ENCODE measurements at regions not wholly inside any gene's neighbourhood (a gene's known extent, or its start where the extent isn't known, plus 50 kb on each side); places are given as distances from the start of the nearest gene placed in this dataset.

- Histone ChIP-seq H3K9ac (ENCODE audit: low read depth, low read length) (no peak overlapping the region), H3K4me2 (ENCODE audit: insufficient read depth, low read length) (no peak overlapping the region), H2AFZ (ENCODE audit: low read depth, low read length) (no peak overlapping the region), H3K9me3 (ENCODE audit: insufficient read depth, low read length, severe bottlenecking) (no peaks in the 10 kb centered on the region), H4K20me1 (ENCODE audit: insufficient read depth, low read length) (no peaks in the 10 kb centered on the region), H3K27ac (ENCODE audit: low read length) (no peak overlapping the region), H3K4me3 (ENCODE audit: low read depth in 1 of 2, low read length in 2 of 2) (no peak overlapping the region), H3K79me2 (ENCODE audit: insufficient read depth, low read length) (no peaks in the 10 kb centered on the region), H3K27me3 (ENCODE audit: insufficient read depth, low read length, poor library complexity) (peaks cover 4% of the 10 kb centered on the region), H3K4me1 (ENCODE audit: insufficient read depth, low read length) (no peaks in the 10 kb centered on the region), H3K36me3 (ENCODE audit: insufficient read depth, low read length) (no peaks in the 10 kb centered on the region)
- ATAC-seq (ENCODE audit: insufficient read depth, low read depth) (no peak), DNase-seq (no peak)
- TF ChIP-seq EZH2 (IDR thresholded peaks at IDR 0.05; ENCODE audit: borderline replicate concordance, low read depth, low read length, severe bottlenecking) (no peak), CTCF (IDR thresholded peaks at IDR 0.05; ENCODE audit: borderline replicate concordance, extremely low read depth, low read length, poor library complexity, severe bottlenecking) (no peak)
Measured at GRCh38 chr12:91264178-91264577, 81.6 kb upstream of the DCN start.

GRCh38 chr12:91261820-91262676 is 79.4 kb upstream of the DCN start:
- no peaks in the 10 kb centered on the region for H3K36me3 ChIP-seq (ENCODE audit: insufficient read depth, low read length)
- H2AFZ ChIP-seq (ENCODE audit: low read depth, low read length), result no peak overlapping the region
- TF ChIP-seq EZH2 (IDR thresholded peaks at IDR 0.05; ENCODE audit: borderline replicate concordance, low read depth, low read length, severe bottlenecking) (no peak), CTCF (IDR thresholded peaks at IDR 0.05; ENCODE audit: borderline replicate concordance, extremely low read depth, low read length, poor library complexity, severe bottlenecking) (no peak)
- H4K20me1 ChIP-seq (ENCODE audit: insufficient read depth, low read length), result no peaks in the 10 kb centered on the region
- H3K9ac ChIP-seq (ENCODE audit: low read depth, low read length), result no peak overlapping the region
- no peaks in the 10 kb centered on the region for H3K4me1 ChIP-seq (ENCODE audit: insufficient read depth, low read length)
- H3K27me3 ChIP-seq (ENCODE audit: insufficient read depth, low read length, poor library complexity), result no peaks in the 10 kb centered on the region
- no peaks in the 10 kb centered on the region for H3K79me2 ChIP-seq (ENCODE audit: insufficient read depth, low read length)
- H3K9me3 ChIP-seq (ENCODE audit: insufficient read depth, low read length, severe bottlenecking), result no peaks in the 10 kb centered on the region
- H3K27ac ChIP-seq (ENCODE audit: low read length), result no peak overlapping the region
- H3K4me3 ChIP-seq (ENCODE audit: low read depth in 1 of 2, low read length in 2 of 2), result no peak overlapping the region
- DNase-seq (no peak), ATAC-seq (ENCODE audit: insufficient read depth, low read depth) (no peak)
- H3K4me2 ChIP-seq (ENCODE audit: insufficient read depth, low read length), result no peak overlapping the region

- no peaks in the 10 kb centered on the region for H4K20me1 ChIP-seq (ENCODE audit: insufficient read depth, low read length)
- H2AFZ ChIP-seq (ENCODE audit: low read depth, low read length), result no peak overlapping the region
- no peak overlapping the region for H3K27ac ChIP-seq (ENCODE audit: low read length)
Measured at GRCh38 chr12:91256411-91256810, 73.8 kb upstream of the DCN start.

More at GRCh38 chr12:91256411-91256810, 73.8 kb upstream of the DCN start:
- Histone ChIP-seq H3K9me3 (ENCODE audit: insufficient read depth, low read length, severe bottlenecking) (no peaks in the 10 kb centered on the region), H3K79me2 (ENCODE audit: insufficient read depth, low read length) (no peaks in the 10 kb centered on the region), H3K9ac (ENCODE audit: low read depth, low read length) (no peak overlapping the region), H3K36me3 (ENCODE audit: insufficient read depth, low read length) (no peaks in the 10 kb centered on the region), H3K4me2 (ENCODE audit: insufficient read depth, low read length) (no peak overlapping the region), H3K4me3 (ENCODE audit: low read depth in 1 of 2, low read length in 2 of 2) (no peak overlapping the region), H3K4me1 (ENCODE audit: insufficient read depth, low read length) (no peaks in the 10 kb centered on the region), H3K27me3 (ENCODE audit: insufficient read depth, low read length, poor library complexity) (no peaks in the 10 kb centered on the region)
- no peak for ATAC-seq (ENCODE audit: insufficient read depth, low read depth)
- DNase-seq, result no peak
- TF ChIP-seq EZH2 (IDR thresholded peaks at IDR 0.05; ENCODE audit: borderline replicate concordance, low read depth, low read length, severe bottlenecking) (no peak), CTCF (IDR thresholded peaks at IDR 0.05; ENCODE audit: borderline replicate concordance, extremely low read depth, low read length, poor library complexity, severe bottlenecking) (no peak)
